Prostate gland (tissue), 2 donors: ENCODE measurements at regions not wholly inside any gene's neighbourhood (a gene's known extent, or its start where the extent isn't known, plus 50 kb on each side); places are given as distances from the start of the nearest gene placed in this dataset.

Experiments used
- CTCF ChIP-seq, 4 experiments: fragments of 200-600 bp in 2 of 4; fragments of 450-650 bp in 2 of 4; sonication (generic) in 2 of 4; IDR thresholded peaks; 1 replicate in 3 of 4; 2 replicates in 1 of 4; pipeline ENCODE4 v1.5.1; 2016 to 2019; ENCODE audit warnings: antibody characterized with exemption in 4 of 4, mild to moderate bottlenecking in 2 of 4, moderate library complexity in 2 of 4
- POLR2A ChIP-seq: fragments of 450-650 bp; IDR thresholded peaks from one replicate; pipeline ENCODE4 v1.6.1; 2016; ENCODE audit warnings: antibody characterized with exemption, mild to moderate bottlenecking

- TF ChIP-seq CTCF (IDR thresholded peaks at IDR 0.05) (no peak), POLR2A (no peak)
Observed at GRCh38 chr7:32142649-32143048, 72.4 kb upstream of the PDE1C start.
